ENCODE measurements at regions not wholly inside any gene's neighbourhood (a gene's known extent, or its start where the extent isn't known, plus 50 kb on each side); places are given as distances from the start of the nearest gene placed in this dataset.

- TF ChIP-seq, protein P1, sequence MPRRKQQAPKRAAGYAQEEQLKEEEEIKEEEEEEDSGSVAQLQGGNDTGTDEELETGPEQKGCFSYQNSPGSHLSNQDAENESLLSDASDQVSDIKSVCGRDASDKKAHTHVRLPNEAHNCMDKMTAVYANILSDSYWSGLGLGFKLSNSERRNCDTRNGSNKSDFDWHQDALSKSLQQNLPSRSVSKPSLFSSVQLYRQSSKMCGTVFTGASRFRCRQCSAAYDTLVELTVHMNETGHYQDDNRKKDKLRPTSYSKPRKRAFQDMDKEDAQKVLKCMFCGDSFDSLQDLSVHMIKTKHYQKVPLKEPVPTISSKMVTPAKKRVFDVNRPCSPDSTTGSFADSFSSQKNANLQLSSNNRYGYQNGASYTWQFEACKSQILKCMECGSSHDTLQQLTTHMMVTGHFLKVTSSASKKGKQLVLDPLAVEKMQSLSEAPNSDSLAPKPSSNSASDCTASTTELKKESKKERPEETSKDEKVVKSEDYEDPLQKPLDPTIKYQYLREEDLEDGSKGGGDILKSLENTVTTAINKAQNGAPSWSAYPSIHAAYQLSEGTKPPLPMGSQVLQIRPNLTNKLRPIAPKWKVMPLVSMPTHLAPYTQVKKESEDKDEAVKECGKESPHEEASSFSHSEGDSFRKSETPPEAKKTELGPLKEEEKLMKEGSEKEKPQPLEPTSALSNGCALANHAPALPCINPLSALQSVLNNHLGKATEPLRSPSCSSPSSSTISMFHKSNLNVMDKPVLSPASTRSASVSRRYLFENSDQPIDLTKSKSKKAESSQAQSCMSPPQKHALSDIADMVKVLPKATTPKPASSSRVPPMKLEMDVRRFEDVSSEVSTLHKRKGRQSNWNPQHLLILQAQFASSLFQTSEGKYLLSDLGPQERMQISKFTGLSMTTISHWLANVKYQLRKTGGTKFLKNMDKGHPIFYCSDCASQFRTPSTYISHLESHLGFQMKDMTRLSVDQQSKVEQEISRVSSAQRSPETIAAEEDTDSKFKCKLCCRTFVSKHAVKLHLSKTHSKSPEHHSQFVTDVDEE (CRISPR knock-in tag; IDR thresholded peaks at IDR 0.05): no peak
- TF ChIP-seq GLIS3 (CRISPR knock-in tag; IDR thresholded peaks at IDR 0.05) (no peak), ARNTL (CRISPR knock-in tag; IDR thresholded peaks at IDR 0.05; ENCODE audit: borderline replicate concordance, low read depth) (no peak), PPARA (CRISPR knock-in tag; IDR thresholded peaks at IDR 0.05; ENCODE audit: borderline replicate concordance) (no peak), OSR1 (CRISPR knock-in tag; IDR thresholded peaks at IDR 0.05) (no peak), ZFP30 (CRISPR knock-in tag; IDR thresholded peaks at IDR 0.05) (no peak), ZNF70 (CRISPR knock-in tag; IDR thresholded peaks at IDR 0.05) (no peak), RARB (CRISPR knock-in tag; IDR thresholded peaks at IDR 0.05) (no peak), BACH2 (CRISPR knock-in tag; IDR thresholded peaks at IDR 0.05; ENCODE audit: borderline replicate concordance) (no peak), ZC3H10 (CRISPR knock-in tag; IDR thresholded peaks at IDR 0.05) (no peak), TOX (CRISPR knock-in tag; IDR thresholded peaks at IDR 0.05; ENCODE audit: borderline replicate concordance) (no peak), ZNF565 (CRISPR knock-in tag; conservative IDR thresholded peaks at IDR 0.05; ENCODE audit: low read depth) (no peak)
These were observed 91.9 kb upstream of the EPCAM start for GRCh38 chr2:47277187-47277586.
